Duodenal mucosa (tissue), 2 donors: ENCODE measurements at regions not wholly inside any gene's neighbourhood (a gene's known extent, or its start where the extent isn't known, plus 50 kb on each side); places are given as distances from the start of the nearest gene placed in this dataset.
"Not testable (repeated sequence)": the region's sequence is repeated elsewhere in the genome, so short reads cannot be mapped to it uniquely, and the experiment has no call there.

Source experiments
- H3K27ac ChIP-seq: one replicate; pipeline ENCODE4 v1.7.0; 2013; ENCODE audit warnings: low read depth, low read length
- H3K27me3 ChIP-seq, 2 donors: one replicate each; pipeline ENCODE4 v1.7.0; 2013; ENCODE audit warnings: low read length in 2 of 2, control low read depth in 1 of 2; ENCODE audit not compliant: insufficient read depth in 2 of 2, control insufficient read depth in 1 of 2
- H3K36me3 ChIP-seq, 2 donors: one replicate each; pipeline ENCODE4 v1.7.0; 2013; ENCODE audit warnings: low read length in 2 of 2, control low read depth in 1 of 2; ENCODE audit not compliant: insufficient read depth in 2 of 2, control insufficient read depth in 1 of 2
- H3K4me1 ChIP-seq, 2 donors: one replicate each; pipeline ENCODE4 v1.7.0; 2013; ENCODE audit warnings: low read length in 2 of 2, control low read depth in 1 of 2; ENCODE audit not compliant: insufficient read depth in 2 of 2, control insufficient read depth in 1 of 2
- H3K4me3 ChIP-seq, 2 donors: one replicate each; pipeline ENCODE4 v1.7.0; 2013; ENCODE audit warnings: low read length in 2 of 2, low read depth in 1 of 2
- H3K9ac ChIP-seq, 2 donors: one replicate each; pipeline ENCODE4 v1.7.0; 2013; ENCODE audit warnings: low read length in 2 of 2, low read depth in 1 of 2
- H3K9me3 ChIP-seq, 2 donors: one replicate each; pipeline ENCODE4 v1.7.0; 2013; ENCODE audit warnings: low read length in 2 of 2, control low read depth in 1 of 2; ENCODE audit not compliant: control insufficient read depth in 1 of 2

GRCh38 chr6:113018351-113019151 is 671.4 kb downstream of the RFPL4B start:
- Histone ChIP-seq H3K27me3 (no peaks in the 10 kb centered on the region), H3K9me3 (no peaks in the 10 kb centered on the region), H3K9ac (no peak overlapping the region), H3K36me3 (no peaks in the 10 kb centered on the region), H3K27ac (no peak overlapping the region), H3K4me3 (no peak overlapping the region), H3K4me1 (no peaks in the 10 kb centered on the region)

- H3K9ac ChIP-seq: no peak overlapping the region
- H3K4me1 ChIP-seq: no peaks in the 10 kb centered on the region
- H3K4me3 ChIP-seq: no peak overlapping the region
- H3K27ac ChIP-seq: no peak overlapping the region
- H3K9me3 ChIP-seq: no peaks in the 10 kb centered on the region
- no peaks in the 10 kb centered on the region for H3K27me3 ChIP-seq
- H3K36me3 ChIP-seq: no peaks in the 10 kb centered on the region
Observed at GRCh38 chr6:113019176-113019575, 672.0 kb downstream of the RFPL4B start.

GRCh38 chr6:113027780-113028179 is 680.6 kb downstream of the RFPL4B start:
- no peak overlapping the region for H3K9ac ChIP-seq
- H3K4me1 ChIP-seq: no peaks in the 10 kb centered on the region
- no peaks in the 10 kb centered on the region for H3K9me3 ChIP-seq
- no peak overlapping the region for H3K27ac ChIP-seq
- H3K27me3 ChIP-seq: no peaks in the 10 kb centered on the region
- H3K4me3 ChIP-seq: no peak overlapping the region
- no peaks in the 10 kb centered on the region for H3K36me3 ChIP-seq

- not testable (repeated sequence) for H3K27ac ChIP-seq, H3K4me3 ChIP-seq, H3K9ac ChIP-seq, H3K4me1 ChIP-seq, H3K9me3 ChIP-seq, H3K27me3 ChIP-seq, H3K36me3 ChIP-seq
Observed at GRCh38 chr6:113029161-113029560, 682.0 kb downstream of the RFPL4B start.

GRCh38 chr6:113031591-113032238 is 684.6 kb downstream of the RFPL4B start:
- no peak overlapping the region for H3K27ac ChIP-seq
- no peaks in the 10 kb centered on the region for H3K4me1 ChIP-seq
- no peaks in the 10 kb centered on the region for H3K9me3 ChIP-seq
- no peaks in the 10 kb centered on the region for H3K36me3 ChIP-seq
- H3K27me3 ChIP-seq: no peaks in the 10 kb centered on the region
- H3K9ac ChIP-seq: no peak overlapping the region
- H3K4me3 ChIP-seq: no peak overlapping the region

- H3K9ac ChIP-seq: no peak overlapping the region
- H3K36me3 ChIP-seq: no peaks in the 10 kb centered on the region
- no peaks in the 10 kb centered on the region for H3K9me3 ChIP-seq
- no peaks in the 10 kb centered on the region for H3K4me1 ChIP-seq
- no peak overlapping the region for H3K27ac ChIP-seq
- no peak overlapping the region for H3K4me3 ChIP-seq
- no peaks in the 10 kb centered on the region for H3K27me3 ChIP-seq
Observed at GRCh38 chr6:113039005-113039404, 691.9 kb downstream of the RFPL4B start.

- Histone ChIP-seq H3K9ac (no peak overlapping the region), H3K27me3 (no peaks in the 10 kb centered on the region), H3K4me3 (no peak overlapping the region)
Observed at GRCh38 chr6:113047148-113047547, 700.0 kb downstream of the RFPL4B start.

GRCh38 chr6:113047932-113048331 is 700.8 kb downstream of the RFPL4B start:
- Histone ChIP-seq H3K4me3 (no peak overlapping the region), H3K27ac (no peak overlapping the region), H3K9me3 (no peaks in the 10 kb centered on the region), H3K9ac (no peak overlapping the region), H3K27me3 (no peaks in the 10 kb centered on the region), H3K4me1 (no peaks in the 10 kb centered on the region), H3K36me3 (no peaks in the 10 kb centered on the region)

More at GRCh38 chr6:113047148-113047547, 700.0 kb downstream of the RFPL4B start:
- H3K36me3 ChIP-seq: no peaks in the 10 kb centered on the region
- no peaks in the 10 kb centered on the region for H3K4me1 ChIP-seq
- H3K9me3 ChIP-seq: no peaks in the 10 kb centered on the region
- H3K27ac ChIP-seq: no peak overlapping the region

- Histone ChIP-seq H3K27me3 (no peaks in the 10 kb centered on the region), H3K9ac (no peak overlapping the region), H3K4me1 (no peaks in the 10 kb centered on the region), H3K27ac (no peak overlapping the region), H3K4me3 (no peak overlapping the region), H3K9me3 (no peaks in the 10 kb centered on the region), H3K36me3 (no peaks in the 10 kb centered on the region)
Observed at GRCh38 chr6:113048741-113049140, 701.6 kb downstream of the RFPL4B start.

GRCh38 chr6:113049190-113049589 is 702.1 kb downstream of the RFPL4B start:
- H3K4me1 ChIP-seq: no peaks in the 10 kb centered on the region

More at GRCh38 chr6:113049190-113049589, 702.1 kb downstream of the RFPL4B start:
- Histone ChIP-seq H3K4me3 (no peak overlapping the region), H3K36me3 (no peaks in the 10 kb centered on the region), H3K9ac (no peak overlapping the region), H3K9me3 (no peaks in the 10 kb centered on the region), H3K27ac (no peak overlapping the region), H3K27me3 (no peaks in the 10 kb centered on the region)
